AG10803 (cell line): ENCODE measurements at regions not wholly inside any gene's neighbourhood (a gene's known extent, or its start where the extent isn't known, plus 50 kb on each side); places are given as distances from the start of the nearest gene placed in this dataset.

ENCODE experiments used
- DNase-seq: peaks from one replicate; pipeline ENCODE4 v3.0.0; 2010; ENCODE audit warnings: low read depth
- H3K4me3 ChIP-seq: 2 replicates; pipeline ENCODE4 v1.5.1; 2011; ENCODE audit warnings: mild to moderate bottlenecking, low read length, control low read depth
- CTCF ChIP-seq: conservative IDR thresholded peaks from 2 replicates; pipeline ENCODE4 v1.5.1; 2011; ENCODE audit warnings: mild to moderate bottlenecking, low read length, control low read depth, inconsistent platforms

- TF ChIP-seq CTCF: no peak
- DNase-seq: no peak
- H3K4me3 ChIP-seq: no peak overlapping the region
Measured at GRCh38 chr10:132136097-132136521, 50.6 kb upstream of the DPYSL4 start.

- H3K4me3 ChIP-seq: no peak overlapping the region
- no peak for DNase-seq
- TF ChIP-seq CTCF: no peak
Measured at GRCh38 chr10:132136689-132137088, 50.1 kb upstream of the DPYSL4 start.
